ENCODE measurements at regions not wholly inside any gene's neighbourhood (a gene's known extent, or its start where the extent isn't known, plus 50 kb on each side); places are given as distances from the start of the nearest gene placed in this dataset.

- Histone ChIP-seq H3K79me2 (ENCODE audit: low read length) (no peaks in the 10 kb centered on the region), H3K9me3 (replicated peaks; ENCODE audit: insufficient read depth, low read length) (no peaks in the 10 kb centered on the region), H3K27ac (ENCODE audit: low read length) (no peak overlapping the region), H2AFZ (ENCODE audit: low read length) (0 out of 2 replicates have a peak overlapping the region, but pooled peaks have one; percentile 54), H3K36me3 (replicated peaks; ENCODE audit: insufficient read depth, low read length) (no peaks in the 10 kb centered on the region), H3F3A (ENCODE audit: insufficient read depth, low read length) (no peaks in the 10 kb centered on the region), H3K9ac (ENCODE audit: low read length) (no peak overlapping the region), H3K9me2 (replicated peaks; ENCODE audit: insufficient read depth, low read length) (no peaks in the 10 kb centered on the region), H3K4me1 (ENCODE audit: low read length) (no peaks in the 10 kb centered on the region), H4K20me1 (ENCODE audit: insufficient read depth, low read length) (no peaks in the 10 kb centered on the region), H3K27me3 (replicated peaks; ENCODE audit: insufficient read depth, low read length) (no peaks in the 10 kb centered on the region), H3K4me3 (ENCODE audit: low read length) (no peak overlapping the region), H3K4me2 (ENCODE audit: low read depth, low read length) (no peak overlapping the region)
- no peak for TF ChIP-seq EZH2 (optimal IDR thresholded peaks at IDR 0.05; ENCODE audit: low read depth, low read length)
- peak; percentile 89 for TF ChIP-seq CTCF (IDR thresholded peaks at IDR 0.05; ENCODE audit: low read length)
- DNase-seq: peak; percentile 67
Measured at GRCh38 chr3:20511863-20512505, 326.0 kb upstream of the SGO1 start.

DNA sequence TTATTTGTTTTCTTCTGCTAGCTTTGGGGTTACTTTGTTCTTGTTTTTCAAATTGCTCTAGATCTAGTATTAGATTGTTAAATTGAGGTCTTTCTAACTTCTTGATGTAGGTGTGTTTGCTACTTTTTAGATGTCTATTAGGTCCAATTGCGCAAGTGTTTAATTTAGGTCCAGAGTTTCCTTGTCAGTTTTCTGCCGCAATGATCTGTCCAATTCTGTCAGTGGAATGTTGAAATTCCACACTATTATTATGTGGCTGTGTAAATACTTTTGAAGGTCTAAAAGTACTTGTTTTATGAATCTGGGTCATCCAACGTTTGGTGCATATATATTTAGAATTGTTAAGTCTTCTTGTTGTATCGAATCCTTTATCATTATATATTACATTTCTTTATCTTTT, 324.4 kb upstream of the SGO1 start:
- no peaks in the 10 kb centered on the region for H3K9me2 ChIP-seq (replicated peaks; ENCODE audit: insufficient read depth, low read length)
- no peak overlapping the region for H3K4me3 ChIP-seq (ENCODE audit: low read length)
- H4K20me1 ChIP-seq (ENCODE audit: insufficient read depth, low read length): no peaks in the 10 kb centered on the region
- no peak for DNase-seq
- H3K27ac ChIP-seq (ENCODE audit: low read length): no peak overlapping the region
- H3K36me3 ChIP-seq (replicated peaks; ENCODE audit: insufficient read depth, low read length): no peaks in the 10 kb centered on the region
- no peak overlapping the region for H3K4me2 ChIP-seq (ENCODE audit: low read depth, low read length)
- H3K9me3 ChIP-seq (replicated peaks; ENCODE audit: insufficient read depth, low read length): no peaks in the 10 kb centered on the region
- H3K9ac ChIP-seq (ENCODE audit: low read length): no peak overlapping the region
- H2AFZ ChIP-seq (ENCODE audit: low read length): no peak overlapping the region
- H3K4me1 ChIP-seq (ENCODE audit: low read length): no peaks in the 10 kb centered on the region
- no peaks in the 10 kb centered on the region for H3K79me2 ChIP-seq (ENCODE audit: low read length)
- no peaks in the 10 kb centered on the region for H3F3A ChIP-seq (ENCODE audit: insufficient read depth, low read length)
- no peak for TF ChIP-seq EZH2 (optimal IDR thresholded peaks at IDR 0.05; ENCODE audit: low read depth, low read length)
- no peak for TF ChIP-seq CTCF (IDR thresholded peaks at IDR 0.05; ENCODE audit: low read length)
- TF ChIP-seq EZH2phosphoT487 (IDR thresholded peaks at IDR 0.05; ENCODE audit: low read length): no peak
- no peaks in the 10 kb centered on the region for H3K27me3 ChIP-seq (replicated peaks; ENCODE audit: insufficient read depth, low read length)

DNA sequence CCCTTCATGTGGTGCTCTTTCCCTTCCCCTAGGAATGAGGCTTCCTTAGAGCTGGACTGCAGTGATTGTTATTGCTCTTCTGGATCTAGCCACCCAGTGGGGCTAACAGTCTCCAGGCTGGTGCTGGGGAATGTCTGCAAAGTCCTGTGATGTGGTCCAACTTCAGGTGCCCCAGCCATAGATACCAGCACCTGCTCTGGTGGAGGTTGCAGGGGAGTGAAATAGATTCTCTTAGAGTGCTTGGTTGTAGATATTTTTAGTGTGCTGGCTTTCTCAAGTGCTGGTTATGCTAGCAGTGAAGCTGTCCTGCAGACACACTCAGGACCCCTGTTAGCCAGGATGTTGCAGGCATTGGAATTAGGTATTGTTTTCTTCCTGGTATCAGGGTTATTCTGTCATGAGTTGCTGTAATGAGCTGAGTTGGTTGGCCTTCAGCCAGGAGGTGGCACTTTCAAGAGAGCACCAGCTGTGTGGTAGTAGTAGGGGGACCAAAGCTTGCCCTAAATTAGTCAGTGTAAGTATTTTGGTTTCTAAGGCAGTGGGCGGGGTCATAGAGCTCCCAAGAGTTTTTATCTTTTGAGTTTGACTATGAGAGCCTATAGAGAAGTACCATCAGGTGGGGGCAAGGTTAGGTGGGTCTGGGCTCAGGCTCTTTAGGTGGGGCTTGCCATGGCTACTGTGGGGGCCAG, 317.5 kb upstream of the SGO1 start:
- Histone ChIP-seq H3K9me3 (replicated peaks; ENCODE audit: insufficient read depth, low read length) (no peaks in the 10 kb centered on the region), H3K4me1 (ENCODE audit: low read length) (no peaks in the 10 kb centered on the region), H3K27ac (ENCODE audit: low read length) (no peak overlapping the region), H3K27me3 (replicated peaks; ENCODE audit: insufficient read depth, low read length) (no peaks in the 10 kb centered on the region), H3K9ac (ENCODE audit: low read length) (no peak overlapping the region), H3K4me2 (ENCODE audit: low read depth, low read length) (no peak overlapping the region), H3K4me3 (ENCODE audit: low read length) (no peak overlapping the region), H4K20me1 (ENCODE audit: insufficient read depth, low read length) (no peaks in the 10 kb centered on the region), H3F3A (ENCODE audit: insufficient read depth, low read length) (no peaks in the 10 kb centered on the region), H3K9me2 (replicated peaks; ENCODE audit: insufficient read depth, low read length) (no peaks in the 10 kb centered on the region), H3K36me3 (replicated peaks; ENCODE audit: insufficient read depth, low read length) (no peaks in the 10 kb centered on the region), H3K79me2 (ENCODE audit: low read length) (no peaks in the 10 kb centered on the region), H2AFZ (ENCODE audit: low read length) (no peak overlapping the region)
- DNase-seq: peak; percentile 12
- TF ChIP-seq EZH2 (optimal IDR thresholded peaks at IDR 0.05; ENCODE audit: low read depth, low read length): no peak
- TF ChIP-seq CTCF (IDR thresholded peaks at IDR 0.05; ENCODE audit: low read length): no peak
- TF ChIP-seq EZH2phosphoT487 (IDR thresholded peaks at IDR 0.05; ENCODE audit: low read length): no peak
